HEK293 (cell line): ENCODE measurements at regions not wholly inside any gene's neighbourhood (a gene's known extent, or its start where the extent isn't known, plus 50 kb on each side); places are given as distances from the start of the nearest gene placed in this dataset.

Source experiments
- CTCF ChIA-PET: fragments of 350-600 bp; formaldehyde crosslinking; extraction: SDS; loops from one replicate; lab custom pipeline; 2021; ENCODE audit warnings: antibody characterized with exemption; lab: Yijun Ruan, JAX
- POLR2A ChIA-PET: fragments of 300-600 bp; formaldehyde crosslinking; extraction: SDS; loops from one replicate; lab custom pipeline; 2020; ENCODE audit warnings: antibody characterized with exemption, inconsistent platforms; lab: Yijun Ruan, JAX
- H3K27ac ChIP-seq: fragments of 200-500 bp; sonication (Bioruptor generic); 2 replicates; pipeline ENCODE4 v1.5.1; 2014; ENCODE audit warnings: low read depth, low read length, control low read depth, inconsistent platforms; ENCODE audit errors: extremely low read depth
- H3K36me3 ChIP-seq, 2 experiments: fragments of 200-500 bp in 1 of 2; sonication (Bioruptor generic) in 1 of 2; 1 replicate in 1 of 2; 2 replicates in 1 of 2; pipeline ENCODE4 v1.5.1; 2014 to 2017; ENCODE audit warnings: inconsistent platforms in 2 of 2, low read length in 2 of 2; ENCODE audit not compliant: control insufficient read depth in 2 of 2, insufficient read depth in 1 of 2
- H3K4me1 ChIP-seq: fragments of 200-500 bp; sonication (Bioruptor generic); 2 replicates; pipeline ENCODE4 v1.5.1; 2014; ENCODE audit warnings: mild to moderate bottlenecking, low read length, inconsistent platforms; ENCODE audit not compliant: control insufficient read depth, insufficient read depth
- H3K4me3 ChIP-seq: 2 replicates; pipeline ENCODE4 v1.5.1; 2011; ENCODE audit warnings: low read depth, mild to moderate bottlenecking, control low read depth, low read length, moderate library complexity
- H3K9me3 ChIP-seq: fragments of 200-500 bp; sonication (Bioruptor generic); 2 replicates; pipeline ENCODE4 v1.5.1; 2014; ENCODE audit warnings: low read depth, low read length, inconsistent platforms; ENCODE audit not compliant: control insufficient read depth, insufficient read depth
- CTCF ChIP-seq: fragments of 450-650 bp; formaldehyde crosslinking; IDR thresholded peaks from 2 replicates; pipeline ENCODE4 v1.5.1; 2016; ENCODE audit warnings: missing biosample characterization, missing genetic modification characterization
- GFI1B ChIP-seq: fragments of 450-650 bp; formaldehyde crosslinking; IDR thresholded peaks from 2 replicates; pipeline ENCODE4 v1.5.1; 2016; ENCODE audit warnings: missing biosample characterization, missing genetic modification characterization
- GLIS1 ChIP-seq: fragments of 450-650 bp; formaldehyde crosslinking; IDR thresholded peaks from 2 replicates; pipeline ENCODE4 v1.5.1; 2016; ENCODE audit warnings: missing biosample characterization, missing genetic modification characterization
- INSM2 ChIP-seq: fragments of 450-650 bp; formaldehyde crosslinking; IDR thresholded peaks from 2 replicates; pipeline ENCODE4 v1.5.1; 2016; ENCODE audit warnings: missing biosample characterization, missing genetic modification characterization
- MZF1 ChIP-seq: fragments of 450-650 bp; formaldehyde crosslinking; IDR thresholded peaks from 2 replicates; pipeline ENCODE4 v1.5.1; 2017; ENCODE audit warnings: missing biosample characterization, missing genetic modification characterization, borderline replicate concordance
- SCRT2 ChIP-seq: fragments of 450-650 bp; formaldehyde crosslinking; IDR thresholded peaks from 2 replicates; pipeline ENCODE4 v1.5.1; 2016; ENCODE audit warnings: missing biosample characterization, missing genetic modification characterization
- SP2 ChIP-seq: fragments of 450-650 bp; formaldehyde crosslinking; IDR thresholded peaks from 2 replicates; pipeline ENCODE4 v1.5.1; 2016; ENCODE audit warnings: missing biosample characterization, missing genetic modification characterization
- SP7 ChIP-seq: fragments of 450-650 bp; formaldehyde crosslinking; IDR thresholded peaks from 2 replicates; pipeline ENCODE4 v1.5.1; 2016; ENCODE audit warnings: missing biosample characterization, missing genetic modification characterization
- WT1 ChIP-seq: fragments of 450-650 bp; formaldehyde crosslinking; IDR thresholded peaks from 2 replicates; pipeline ENCODE4 v1.5.1; 2016; ENCODE audit warnings: missing biosample characterization, missing genetic modification characterization
- YY2 ChIP-seq: fragments of 450-650 bp; formaldehyde crosslinking; IDR thresholded peaks from 2 replicates; pipeline ENCODE4 v1.5.1; 2016; ENCODE audit warnings: missing biosample characterization, missing genetic modification characterization
- ZNF10 ChIP-seq: fragments of 450-650 bp; formaldehyde crosslinking; IDR thresholded peaks from 2 replicates; pipeline ENCODE4 v1.5.1; 2017; ENCODE audit warnings: missing biosample characterization, missing genetic modification characterization
- ZNF175 ChIP-seq: fragments of 450-650 bp; formaldehyde crosslinking; IDR thresholded peaks from 2 replicates; pipeline ENCODE4 v1.5.1; 2016; ENCODE audit warnings: missing biosample characterization, missing genetic modification characterization
- ZNF266 ChIP-seq: fragments of 450-650 bp; formaldehyde crosslinking; IDR thresholded peaks from 2 replicates; pipeline ENCODE4 v1.5.1; 2016; ENCODE audit warnings: missing biosample characterization, missing genetic modification characterization, low read depth
- ZNF335 ChIP-seq: fragments of 450-650 bp; formaldehyde crosslinking; conservative IDR thresholded peaks from 2 replicates; pipeline ENCODE4 v1.5.1; 2016; ENCODE audit warnings: missing biosample characterization, missing genetic modification characterization
- ZNF354C ChIP-seq: fragments of 450-650 bp; formaldehyde crosslinking; IDR thresholded peaks from 2 replicates; pipeline ENCODE4 v1.5.1; 2016; ENCODE audit warnings: missing biosample characterization, missing genetic modification characterization, low read depth, borderline replicate concordance
- ZNF362 ChIP-seq: fragments of 450-650 bp; formaldehyde crosslinking; IDR thresholded peaks from 2 replicates; pipeline ENCODE4 v1.5.1; 2016; ENCODE audit warnings: missing biosample characterization, missing genetic modification characterization
- ZNF501 ChIP-seq: fragments of 450-650 bp; formaldehyde crosslinking; IDR thresholded peaks from 2 replicates; pipeline ENCODE4 v1.5.1; 2016; ENCODE audit warnings: missing biosample characterization, missing genetic modification characterization
- ZNF639 ChIP-seq: fragments of 450-650 bp; formaldehyde crosslinking; IDR thresholded peaks from 2 replicates; pipeline ENCODE4 v1.5.1; 2016; ENCODE audit warnings: missing biosample characterization, missing genetic modification characterization
- ZNF645 ChIP-seq: fragments of 450-650 bp; formaldehyde crosslinking; IDR thresholded peaks from 2 replicates; pipeline ENCODE4; 2016; ENCODE audit warnings: missing biosample characterization, missing genetic modification characterization
- ZNF664 ChIP-seq: fragments of 450-650 bp; formaldehyde crosslinking; IDR thresholded peaks from 2 replicates; pipeline ENCODE4 v1.5.1; 2016; ENCODE audit warnings: missing biosample characterization, missing genetic modification characterization
- ZNF701 ChIP-seq: fragments of 450-650 bp; formaldehyde crosslinking; IDR thresholded peaks from 2 replicates; pipeline ENCODE4 v1.5.1; 2016; ENCODE audit warnings: missing biosample characterization, missing genetic modification characterization
- ZNF704 ChIP-seq: fragments of 450-650 bp; formaldehyde crosslinking; IDR thresholded peaks from 2 replicates; pipeline ENCODE4 v1.5.1; 2016; ENCODE audit warnings: missing biosample characterization, missing genetic modification characterization
- ZNF777 ChIP-seq: fragments of 450-650 bp; formaldehyde crosslinking; IDR thresholded peaks from 2 replicates; pipeline ENCODE4 v1.5.1; 2017; ENCODE audit warnings: missing biosample characterization, missing genetic modification characterization, borderline replicate concordance
- ZNF791 ChIP-seq: fragments of 450-650 bp; formaldehyde crosslinking; IDR thresholded peaks from 2 replicates; pipeline ENCODE4 v1.5.1; 2016; ENCODE audit warnings: missing biosample characterization, missing genetic modification characterization

- TF ChIP-seq CTCF: no peak
- TF ChIP-seq, all 188 proteins: peak for 0
Observed at GRCh38 chr6:139551376-139551775, 176.9 kb upstream of the CITED2 start (continued).

- H3K36me3 ChIP-seq: no peaks in the 10 kb centered on the region
- TF ChIP-seq ZNF354C (tag by site-specific recombination): no peak
- no peak for TF ChIP-seq ZNF501
- no peak for TF ChIP-seq WT1
- no peak for TF ChIP-seq GFI1B (tag by site-specific recombination)
- TF ChIP-seq SP2 (tag by site-specific recombination): no peak
- no peak for TF ChIP-seq ZNF645 (tag by site-specific recombination)
- no peak for TF ChIP-seq YY2 (tag by site-specific recombination)
- H3K4me1 ChIP-seq: peaks cover 10% of the 10 kb centered on the region
- POLR2A ChIA-PET: no interaction called here
- H3K4me3 ChIP-seq: no peak overlapping the region
- H3K27ac ChIP-seq: no peak overlapping the region
- H3K9me3 ChIP-seq: no peaks in the 10 kb centered on the region
- CTCF ChIA-PET: interaction anchor here (0.6 kb wide), 1 partner anchor 13 kb away, joined by 3 read pairs; no protein-coding TSS in a partner anchor
Observed at GRCh38 chr6:139550361-139550760, 175.9 kb upstream of the CITED2 start.

- Histone ChIP-seq H3K27ac (no peak overlapping the region), H3K9me3 (no peaks in the 10 kb centered on the region), H3K36me3 (no peaks in the 10 kb centered on the region), H3K4me1 (peaks cover 17% of the 10 kb centered on the region), H3K4me3 (no peak overlapping the region)
- TF ChIP-seq ZNF10 (tag by site-specific recombination) (no peak), ZNF175 (tag by site-specific recombination) (no peak), ZNF354C (tag by site-specific recombination) (no peak), ZNF362 (tag by site-specific recombination) (no peak), ZNF664 (tag by site-specific recombination) (no peak), ZNF791 (no peak), MZF1 (tag by site-specific recombination) (no peak), SCRT2 (tag by site-specific recombination) (no peak)
- ChIA-PET CTCF (interaction anchor here (0.6 kb wide), 1 partner anchor 442 kb away, joined by 3 read pairs; no protein-coding TSS in a partner anchor), POLR2A (no interaction called here)
Observed at GRCh38 chr6:139549561-139550070, 175.2 kb upstream of the CITED2 start.

- no peaks in the 10 kb centered on the region for H3K36me3 ChIP-seq
- no peak overlapping the region for H3K4me3 ChIP-seq
- POLR2A ChIA-PET: no interaction called here
- no peak overlapping the region for H3K27ac ChIP-seq
- H3K9me3 ChIP-seq: no peaks in the 10 kb centered on the region
- peaks cover 17% of the 10 kb centered on the region for H3K4me1 ChIP-seq
- CTCF ChIA-PET: no interaction called here
- TF ChIP-seq ZNF704 (tag by site-specific recombination): no peak
- no peak for TF ChIP-seq ZNF266
- TF ChIP-seq ZNF777: no peak
- TF ChIP-seq SP7 (tag by site-specific recombination): no peak
- TF ChIP-seq ZNF335 (tag by site-specific recombination): no peak
- no peak for TF ChIP-seq ZNF701
- no peak for TF ChIP-seq INSM2 (tag by site-specific recombination)
- TF ChIP-seq ZNF639: no peak
- no peak for TF ChIP-seq GLIS1 (tag by site-specific recombination)
Observed at GRCh38 chr6:139547804-139548203, 173.4 kb upstream of the CITED2 start.
